HS-5 (cell line): ENCODE measurements at regions not wholly inside any gene's neighbourhood (a gene's known extent, or its start where the extent isn't known, plus 50 kb on each side); places are given as distances from the start of the nearest gene placed in this dataset.

ENCODE experiments used
- DNase-seq: peaks from one replicate; pipeline ENCODE4 v3.0.0-alpha.2; 2012; ENCODE audit warnings: low read depth

- no peak for DNase-seq
Observed at GRCh38 chr10:62709200-62709599, 95.3 kb upstream of the ADO start.

- DNase-seq, result no peak
Observed at GRCh38 chr10:62710182-62710581, 94.3 kb upstream of the ADO start.

GRCh38 chr10:62715383-62715782, 89.1 kb upstream of the ADO start:
- DNase-seq, result no peak

- DNase-seq, result no peak
Observed at GRCh38 chr10:62718585-62718984, 85.9 kb upstream of the ADO start.

- DNase-seq, result no peak
Observed at GRCh38 chr10:62719061-62719460, 85.5 kb upstream of the ADO start.

- DNase-seq, result no peak
Observed at GRCh38 chr10:62721687-62722086, 82.8 kb upstream of the ADO start.

GRCh38 chr10:62723375-62723774, 81.1 kb upstream of the ADO start:
- no peak for DNase-seq

GRCh38 chr10:62724465-62724864, 80.1 kb upstream of the ADO start:
- DNase-seq, result no peak

- DNase-seq, result no peak
Observed at GRCh38 chr10:62726142-62726541, 78.4 kb upstream of the ADO start.

- DNase-seq, result no peak
Observed at GRCh38 chr10:62726638-62727037, 77.9 kb upstream of the ADO start.

GRCh38 chr10:62727934-62728333, 76.6 kb upstream of the ADO start:
- no peak for DNase-seq

GRCh38 chr10:62728479-62728878, 76.0 kb upstream of the ADO start:
- no peak for DNase-seq

GRCh38 chr10:62732841-62733653, 71.5 kb upstream of the ADO start:
- DNase-seq, result peak; percentile 34

- DNase-seq, result no peak
Observed at GRCh38 chr10:62733654-62734293, 70.7 kb upstream of the ADO start.

- no peak for DNase-seq
Observed at GRCh38 chr10:62734781-62735463, 69.6 kb upstream of the ADO start.

GRCh38 chr10:62735464-62736167, 68.9 kb upstream of the ADO start:
- DNase-seq, result no peak

GRCh38 chr10:62736168-62736546, 68.4 kb upstream of the ADO start:
- no peak for DNase-seq

- DNase-seq, result no peak
Observed at GRCh38 chr10:62738916-62739315, 65.6 kb upstream of the ADO start.

GRCh38 chr10:62740885-62741745, 63.4 kb upstream of the ADO start:
- DNase-seq, result no peak

GRCh38 chr10:62741996-62742395, 62.5 kb upstream of the ADO start:
- no peak for DNase-seq

GRCh38 chr10:62742536-62743061, 61.9 kb upstream of the ADO start:
- no peak for DNase-seq
